HL-60 (cell line): ENCODE measurements at regions not wholly inside any gene's neighbourhood (a gene's known extent, or its start where the extent isn't known, plus 50 kb on each side); places are given as distances from the start of the nearest gene placed in this dataset.

ENCODE experiments used
- DNase-seq, 2 experiments: peaks; one replicate each; pipeline ENCODE4 v3.0.0-alpha.2; 2010 to 2020; ENCODE audit warnings: low read depth in 1 of 2, low spot score in 1 of 2
- H3K27ac ChIP-seq: fragments of 250-450 bp; sonication (Bioruptor Pico); replicated peaks from 2 replicates; pipeline ENCODE4 v1.5.1; 2020; ENCODE audit warnings: mild to moderate bottlenecking, moderate library complexity
- H3K27me3 ChIP-seq: fragments of 250-450 bp; sonication (Bioruptor Pico); 2 replicates; pipeline ENCODE4 v1.5.1; 2021; ENCODE audit warnings: mild to moderate bottlenecking, moderate library complexity; ENCODE audit not compliant: insufficient read depth, poor library complexity, severe bottlenecking
- H3K4me3 ChIP-seq: replicated peaks from 2 replicates; pipeline ENCODE4 v1.5.1; 2011; ENCODE audit warnings: mild to moderate bottlenecking, control low read depth, low read length; ENCODE audit not compliant: insufficient read depth
- GABPA ChIP-seq: IDR thresholded peaks from 2 replicates; pipeline ENCODE4 v1.6.1; 2012; ENCODE audit warnings: low read depth
- POLR2AphosphoS5 ChIP-seq: IDR thresholded peaks from 2 replicates; pipeline ENCODE4 v1.6.1; 2012; ENCODE audit warnings: low read depth
- SPI1 ChIP-seq: IDR thresholded peaks from 2 replicates; pipeline ENCODE4 v1.6.1; 2012; ENCODE audit warnings: low read depth, mild to moderate bottlenecking, borderline replicate concordance
- TF ChIP-seq, protein P1 (sequence below): IDR thresholded peaks from 2 replicates; pipeline ENCODE4 v1.6.1; 2012; ENCODE audit warnings: low read depth; ENCODE audit not compliant: insufficient replicate concordance
- TF ChIP-seq, protein P2 (sequence below): IDR thresholded peaks from one replicate; pipeline ENCODE4 v1.5.1; 2011; ENCODE audit warnings: low read length, control low read depth, inconsistent platforms; ENCODE audit not compliant: insufficient read depth

DNA sequence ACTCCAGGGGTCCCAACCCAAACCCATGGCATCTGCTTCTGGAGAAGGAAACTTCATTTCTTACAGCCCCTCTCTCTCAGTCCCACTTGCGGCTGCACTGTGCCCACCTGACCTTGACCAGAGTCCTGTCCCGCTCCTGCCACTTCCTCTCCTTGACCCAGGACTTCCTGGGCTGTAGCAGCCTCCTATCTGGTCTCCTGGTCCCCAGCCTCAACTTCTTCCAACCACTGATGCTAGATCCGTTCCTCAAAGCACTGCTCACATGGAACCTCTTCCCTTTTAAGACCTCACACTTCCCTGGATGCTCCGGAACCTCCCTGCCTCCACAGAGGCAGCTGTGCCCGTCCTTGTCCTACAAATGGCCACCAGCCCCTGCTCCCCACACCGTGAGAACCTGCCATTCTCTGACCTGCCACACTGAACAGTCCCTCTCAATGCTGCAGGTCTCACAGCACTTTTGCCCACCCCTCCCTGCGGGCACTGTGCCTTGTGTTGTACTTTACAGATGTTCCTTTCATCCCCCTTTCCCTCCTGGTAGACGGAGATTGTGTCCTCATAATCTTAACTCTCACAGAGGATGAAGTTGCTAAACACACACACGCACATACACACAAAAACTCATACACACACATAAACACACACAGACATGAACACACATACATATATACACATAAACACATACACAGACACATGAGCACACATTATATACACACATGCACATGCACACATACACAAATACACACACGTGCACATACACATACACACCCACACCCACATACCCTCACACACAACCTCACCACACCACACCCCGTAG, 59.6 kb upstream of the NXT1 start:
- H3K27ac ChIP-seq = no peak overlapping the region
- TF ChIP-seq, protein P1, sequence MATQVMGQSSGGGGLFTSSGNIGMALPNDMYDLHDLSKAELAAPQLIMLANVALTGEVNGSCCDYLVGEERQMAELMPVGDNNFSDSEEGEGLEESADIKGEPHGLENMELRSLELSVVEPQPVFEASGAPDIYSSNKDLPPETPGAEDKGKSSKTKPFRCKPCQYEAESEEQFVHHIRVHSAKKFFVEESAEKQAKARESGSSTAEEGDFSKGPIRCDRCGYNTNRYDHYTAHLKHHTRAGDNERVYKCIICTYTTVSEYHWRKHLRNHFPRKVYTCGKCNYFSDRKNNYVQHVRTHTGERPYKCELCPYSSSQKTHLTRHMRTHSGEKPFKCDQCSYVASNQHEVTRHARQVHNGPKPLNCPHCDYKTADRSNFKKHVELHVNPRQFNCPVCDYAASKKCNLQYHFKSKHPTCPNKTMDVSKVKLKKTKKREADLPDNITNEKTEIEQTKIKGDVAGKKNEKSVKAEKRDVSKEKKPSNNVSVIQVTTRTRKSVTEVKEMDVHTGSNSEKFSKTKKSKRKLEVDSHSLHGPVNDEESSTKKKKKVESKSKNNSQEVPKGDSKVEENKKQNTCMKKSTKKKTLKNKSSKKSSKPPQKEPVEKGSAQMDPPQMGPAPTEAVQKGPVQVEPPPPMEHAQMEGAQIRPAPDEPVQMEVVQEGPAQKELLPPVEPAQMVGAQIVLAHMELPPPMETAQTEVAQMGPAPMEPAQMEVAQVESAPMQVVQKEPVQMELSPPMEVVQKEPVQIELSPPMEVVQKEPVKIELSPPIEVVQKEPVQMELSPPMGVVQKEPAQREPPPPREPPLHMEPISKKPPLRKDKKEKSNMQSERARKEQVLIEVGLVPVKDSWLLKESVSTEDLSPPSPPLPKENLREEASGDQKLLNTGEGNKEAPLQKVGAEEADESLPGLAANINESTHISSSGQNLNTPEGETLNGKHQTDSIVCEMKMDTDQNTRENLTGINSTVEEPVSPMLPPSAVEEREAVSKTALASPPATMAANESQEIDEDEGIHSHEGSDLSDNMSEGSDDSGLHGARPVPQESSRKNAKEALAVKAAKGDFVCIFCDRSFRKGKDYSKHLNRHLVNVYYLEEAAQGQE = no peak
- no peak for TF ChIP-seq GABPA
- no peak for TF ChIP-seq POLR2AphosphoS5
- TF ChIP-seq SPI1 = no peak
- TF ChIP-seq, protein P2, sequence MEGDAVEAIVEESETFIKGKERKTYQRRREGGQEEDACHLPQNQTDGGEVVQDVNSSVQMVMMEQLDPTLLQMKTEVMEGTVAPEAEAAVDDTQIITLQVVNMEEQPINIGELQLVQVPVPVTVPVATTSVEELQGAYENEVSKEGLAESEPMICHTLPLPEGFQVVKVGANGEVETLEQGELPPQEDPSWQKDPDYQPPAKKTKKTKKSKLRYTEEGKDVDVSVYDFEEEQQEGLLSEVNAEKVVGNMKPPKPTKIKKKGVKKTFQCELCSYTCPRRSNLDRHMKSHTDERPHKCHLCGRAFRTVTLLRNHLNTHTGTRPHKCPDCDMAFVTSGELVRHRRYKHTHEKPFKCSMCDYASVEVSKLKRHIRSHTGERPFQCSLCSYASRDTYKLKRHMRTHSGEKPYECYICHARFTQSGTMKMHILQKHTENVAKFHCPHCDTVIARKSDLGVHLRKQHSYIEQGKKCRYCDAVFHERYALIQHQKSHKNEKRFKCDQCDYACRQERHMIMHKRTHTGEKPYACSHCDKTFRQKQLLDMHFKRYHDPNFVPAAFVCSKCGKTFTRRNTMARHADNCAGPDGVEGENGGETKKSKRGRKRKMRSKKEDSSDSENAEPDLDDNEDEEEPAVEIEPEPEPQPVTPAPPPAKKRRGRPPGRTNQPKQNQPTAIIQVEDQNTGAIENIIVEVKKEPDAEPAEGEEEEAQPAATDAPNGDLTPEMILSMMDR = no peak
- no peaks in the 10 kb centered on the region for H3K27me3 ChIP-seq
- H3K4me3 ChIP-seq = no peak overlapping the region
- DNase-seq = no peak

DNA sequence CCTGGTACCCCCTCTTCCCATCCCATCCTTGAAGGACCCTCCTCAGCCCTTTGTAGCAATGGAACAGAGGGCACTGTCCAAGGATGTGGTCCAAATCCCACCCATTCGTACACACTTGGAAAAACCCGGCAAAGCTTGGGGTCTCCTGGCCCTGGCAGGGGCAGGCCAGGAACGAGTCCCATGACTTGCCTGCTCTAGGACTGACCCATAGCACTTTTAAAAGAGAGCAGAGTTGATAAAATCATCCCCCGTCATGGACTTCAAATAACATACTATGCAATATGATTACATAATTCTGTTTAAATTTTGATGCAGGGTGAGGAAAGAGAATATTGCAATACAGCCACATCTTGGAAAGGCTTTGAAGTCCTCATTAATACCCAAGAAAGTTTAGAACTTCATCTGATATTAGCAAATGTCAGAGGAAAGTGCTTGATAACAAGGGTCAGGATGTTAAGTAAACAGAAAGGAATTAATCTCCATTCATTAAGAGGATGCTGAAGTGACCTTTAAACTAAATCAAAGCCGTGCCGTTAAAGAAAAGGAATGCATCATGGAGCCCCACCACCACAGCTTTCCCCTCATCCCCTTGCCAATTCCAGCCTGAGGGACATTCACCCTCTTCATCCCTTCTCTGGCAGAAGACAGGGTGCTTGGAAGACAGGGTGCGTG, 60.7 kb upstream of the NXT1 start:
- no peak for DNase-seq
- H3K4me3 ChIP-seq = no peak overlapping the region
- H3K27ac ChIP-seq = no peak overlapping the region
- no peaks in the 10 kb centered on the region for H3K27me3 ChIP-seq
- TF ChIP-seq POLR2AphosphoS5 = no peak

DNA sequence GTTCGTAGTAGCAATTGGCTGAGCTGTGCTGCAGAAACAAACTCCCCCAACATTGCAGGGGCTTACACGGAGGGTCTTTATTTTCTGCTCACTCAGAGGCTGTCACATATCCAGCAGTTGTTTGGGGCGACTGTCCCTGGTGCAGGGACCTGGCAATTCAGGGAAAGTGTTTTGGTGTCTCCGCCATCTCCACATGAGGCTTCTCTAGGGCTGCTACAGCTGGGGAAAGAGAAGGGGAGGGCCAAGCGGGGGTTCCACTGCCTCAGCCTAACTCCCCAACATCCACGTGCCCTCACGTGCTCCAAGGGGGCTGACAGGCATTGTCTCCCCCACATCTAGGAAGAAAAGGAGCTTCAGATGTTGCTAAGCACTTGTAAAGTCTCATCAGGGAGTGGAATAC, 61.3 kb upstream of the NXT1 start:
- H3K27me3 ChIP-seq = no peaks in the 10 kb centered on the region
- TF ChIP-seq, protein P2 = no peak
- no peak for TF ChIP-seq GABPA
- TF ChIP-seq, protein P1 = no peak
- TF ChIP-seq POLR2AphosphoS5 = no peak
- TF ChIP-seq SPI1 = no peak
- DNase-seq = no peak
- no peak overlapping the region for H3K27ac ChIP-seq
- H3K4me3 ChIP-seq = no peak overlapping the region

DNA sequence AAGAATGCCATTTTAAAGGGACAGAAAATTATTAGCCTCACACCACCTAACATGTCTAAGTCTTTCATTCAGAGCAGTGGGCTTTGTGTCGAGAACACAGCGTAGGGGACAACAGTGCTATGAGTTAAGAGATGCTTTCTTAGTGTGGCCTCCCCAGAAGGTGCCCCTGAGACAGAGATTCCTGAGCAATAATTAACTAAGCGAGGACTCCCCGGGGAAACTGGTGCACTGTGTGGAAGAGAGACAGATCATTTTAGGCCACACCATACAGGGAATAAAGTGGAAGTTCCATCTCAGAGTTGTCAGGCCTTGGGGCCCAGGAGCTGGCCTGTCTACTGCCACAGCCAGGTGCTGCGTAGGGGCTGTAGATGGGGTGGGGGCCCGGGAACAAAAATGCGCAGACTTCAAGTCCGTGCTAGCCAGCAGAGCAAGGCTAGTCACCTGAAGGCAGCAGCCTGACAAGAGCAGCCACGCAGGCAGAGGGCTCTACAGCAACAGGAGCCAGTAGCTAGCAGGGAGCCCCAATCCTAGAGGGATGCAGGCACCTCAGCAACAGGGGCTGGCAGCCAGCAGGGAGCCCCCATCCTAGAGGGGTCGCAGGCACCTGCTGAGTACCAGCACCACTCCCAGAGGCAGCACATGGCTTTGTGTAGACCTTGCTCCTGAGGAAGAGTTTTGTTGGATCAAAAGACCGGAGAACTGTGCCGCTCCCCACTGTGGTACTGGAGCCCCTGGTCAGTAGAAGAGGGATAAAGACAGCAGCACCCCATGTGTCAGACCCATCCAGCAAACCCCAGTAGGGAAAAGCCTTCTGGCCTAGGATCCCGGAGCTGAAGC, 63.0 kb upstream of the NXT1 start:
- DNase-seq = no peak
- no peaks in the 10 kb centered on the region for H3K27me3 ChIP-seq
- no peak overlapping the region for H3K4me3 ChIP-seq
- H3K27ac ChIP-seq = no peak overlapping the region
- TF ChIP-seq, protein P2 = no peak
- TF ChIP-seq POLR2AphosphoS5 (no peak), GABPA (no peak), SPI1 (no peak)
- TF ChIP-seq, protein P1 = no peak
